ENCODE measurements at regions not wholly inside any gene's neighbourhood (a gene's known extent, or its start where the extent isn't known, plus 50 kb on each side); places are given as distances from the start of the nearest gene placed in this dataset.

GRCh38 chr18:73535189-73535588 lies 612.4 kb downstream of the FBXO15 start:
- no peak for TF ChIP-seq POLR2AphosphoS5 (IDR thresholded peaks at IDR 0.05; ENCODE audit: insufficient read depth in 1 of 2, low read depth in 1 of 2)
- TF ChIP-seq, protein P1, sequence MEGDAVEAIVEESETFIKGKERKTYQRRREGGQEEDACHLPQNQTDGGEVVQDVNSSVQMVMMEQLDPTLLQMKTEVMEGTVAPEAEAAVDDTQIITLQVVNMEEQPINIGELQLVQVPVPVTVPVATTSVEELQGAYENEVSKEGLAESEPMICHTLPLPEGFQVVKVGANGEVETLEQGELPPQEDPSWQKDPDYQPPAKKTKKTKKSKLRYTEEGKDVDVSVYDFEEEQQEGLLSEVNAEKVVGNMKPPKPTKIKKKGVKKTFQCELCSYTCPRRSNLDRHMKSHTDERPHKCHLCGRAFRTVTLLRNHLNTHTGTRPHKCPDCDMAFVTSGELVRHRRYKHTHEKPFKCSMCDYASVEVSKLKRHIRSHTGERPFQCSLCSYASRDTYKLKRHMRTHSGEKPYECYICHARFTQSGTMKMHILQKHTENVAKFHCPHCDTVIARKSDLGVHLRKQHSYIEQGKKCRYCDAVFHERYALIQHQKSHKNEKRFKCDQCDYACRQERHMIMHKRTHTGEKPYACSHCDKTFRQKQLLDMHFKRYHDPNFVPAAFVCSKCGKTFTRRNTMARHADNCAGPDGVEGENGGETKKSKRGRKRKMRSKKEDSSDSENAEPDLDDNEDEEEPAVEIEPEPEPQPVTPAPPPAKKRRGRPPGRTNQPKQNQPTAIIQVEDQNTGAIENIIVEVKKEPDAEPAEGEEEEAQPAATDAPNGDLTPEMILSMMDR (IDR thresholded peaks at IDR 0.05) = no peak

Data from vagina (tissue), 2 donors.